GM12878 (cell line): ENCODE measurements at regions not wholly inside any gene's neighbourhood (a gene's known extent, or its start where the extent isn't known, plus 50 kb on each side); places are given as distances from the start of the nearest gene placed in this dataset.

Source experiments
- ATAC-seq: fragments of 200-7000 bp; cut with Tn5 transposase; 3 replicates; pipeline ENCODE4 v1.9.1; 2020; ENCODE audit warnings: mild to moderate bottlenecking, moderate library complexity
- BruUV-seq: library from RNA; stranded (reverse); fragments of 400-500 nt; replicated peaks from 2 replicates; lab custom pipeline; 2021; lab: Mats Ljungman, UMichigan
- CTCF ChIA-PET: fragments of 300-600 bp; sonication (Branson Sonifier 250); formaldehyde crosslinking; extraction: SDS; loops from one replicate; lab custom pipeline; 2021; ENCODE audit warnings: inconsistent platforms; lab: Yijun Ruan, JAX
- POLR2A ChIA-PET: fragments of 350-600 bp; formaldehyde crosslinking; extraction: SDS; loops from one replicate; lab custom pipeline; 2021; ENCODE audit warnings: inconsistent platforms; lab: Charles Lee
- RAD21 ChIA-PET: fragments of 300-600 bp; sonication (Branson Sonifier 250); formaldehyde crosslinking; loops from one replicate; lab custom pipeline; 2023; ENCODE audit warnings: antibody characterized with exemption; ENCODE audit not compliant: unreplicated experiment; lab: Charles Lee
- SMC1A ChIA-PET: fragments of 300-600 bp; sonication (Branson Sonifier 250); formaldehyde crosslinking; loops from one replicate; lab custom pipeline; 2023; ENCODE audit not compliant: unreplicated experiment, uncharacterized antibody; lab: Charles Lee
- DNase-seq: peaks from one replicate; pipeline ENCODE4 v3.0.0-alpha.2; 2011; ENCODE audit warnings: low read depth, low spot score
- FAIRE-seq: peaks from 3 replicates; lab custom pipeline; 2011; peaks lifted over from hg19 to GRCh38; lab: Jason Lieb, UNC
- H2AFZ ChIP-seq: 2 replicates; pipeline ENCODE4 v1.6.0; 2011; ENCODE audit warnings: low read depth, low read length, control low read depth; ENCODE audit not compliant: control insufficient read depth
- H3K27ac ChIP-seq: 2 replicates; pipeline ENCODE4 v1.5.1; 2011; ENCODE audit warnings: control low read depth; ENCODE audit not compliant: control insufficient read depth, insufficient read depth
- H3K27me3 ChIP-seq, 2 experiments: replicated peaks in 1 of 2; 2 replicates each; pipeline versions ENCODE4 v1.6.0 to v1.6.1; 2011; ENCODE audit warnings: low read length in 1 of 2; ENCODE audit not compliant: control insufficient read depth in 2 of 2, insufficient read depth in 2 of 2
- H3K36me3 ChIP-seq, 2 experiments: 2 replicates each; pipeline ENCODE4 v1.5.1; 2011; ENCODE audit warnings: low read length in 1 of 2; ENCODE audit not compliant: control insufficient read depth in 2 of 2, insufficient read depth in 2 of 2
- H3K4me1 ChIP-seq: 2 replicates; pipeline ENCODE4 v1.6.1; 2011; ENCODE audit warnings: mild to moderate bottlenecking, low read length, moderate library complexity, mixed read lengths; ENCODE audit not compliant: control insufficient read depth, insufficient read depth
- H3K4me2 ChIP-seq: 2 replicates; pipeline ENCODE4 v1.6.0; 2011; ENCODE audit warnings: control low read depth; ENCODE audit not compliant: control insufficient read depth, insufficient read depth
- H3K4me3 ChIP-seq: fragments of 200-600 bp; sonication (generic); 2 replicates; pipeline ENCODE4 v1.5.1; 2016
- H3K79me2 ChIP-seq: 2 replicates; pipeline ENCODE4 v1.6.0; 2011; ENCODE audit warnings: low read length; ENCODE audit not compliant: control insufficient read depth, insufficient read depth
- H3K9ac ChIP-seq: 2 replicates; pipeline ENCODE4 v1.8.0; 2011; ENCODE audit warnings: low read length, control low read depth, mixed read lengths; ENCODE audit not compliant: control insufficient read depth, insufficient read depth
- H3K9me3 ChIP-seq: replicated peaks from 3 replicates; pipeline ENCODE4 v1.5.1; 2011; ENCODE audit warnings: mild to moderate bottlenecking, low read length; ENCODE audit not compliant: control insufficient read depth, insufficient read depth
- H4K20me1 ChIP-seq: 2 replicates; pipeline ENCODE4 v1.6.0; 2011; ENCODE audit not compliant: control insufficient read depth, insufficient read depth
- EP300 ChIP-seq, 2 experiments: fragments of 150-350 bp in 1 of 2; IDR thresholded peaks; 2 replicates each; pipeline ENCODE4 v1.6.1; 2011 to 2012; ENCODE audit warnings: low read depth in 2 of 2, low read length in 2 of 2, borderline replicate concordance in 1 of 2, improper control_type of control experiment in 1 of 2, inconsistent platforms in 1 of 2; ENCODE audit not compliant: control insufficient read depth in 1 of 2
- ESRRA ChIP-seq: IDR thresholded peaks from 2 replicates; pipeline ENCODE4 v1.6.1; 2012; ENCODE audit warnings: mild to moderate bottlenecking, low read length, improper control_type of control experiment
- KLF5 ChIP-seq: fragments of 450-650 bp; IDR thresholded peaks from 2 replicates; pipeline ENCODE4 v1.6.1; 2014; ENCODE audit warnings: mild to moderate bottlenecking; ENCODE audit not compliant: partially characterized antibody
- NBN ChIP-seq: fragments of 450-650 bp; IDR thresholded peaks from 2 replicates; pipeline ENCODE4 v1.6.1; 2016
- NFYA ChIP-seq: IDR thresholded peaks from 2 replicates; pipeline ENCODE4 v1.6.1; 2011; ENCODE audit warnings: low read depth, mild to moderate bottlenecking, low read length, improper control_type of control experiment, borderline replicate concordance
- NR2C1 ChIP-seq: fragments of 450-650 bp; IDR thresholded peaks from 2 replicates; pipeline ENCODE4 v1.6.1; 2017; ENCODE audit warnings: antibody characterized with exemption, mild to moderate bottlenecking, moderate library complexity
- NRF1 ChIP-seq: conservative IDR thresholded peaks from 2 replicates; pipeline ENCODE4 v1.6.1; 2011; ENCODE audit warnings: mild to moderate bottlenecking, low read depth, low read length, improper control_type of control experiment
- POLR2A ChIP-seq: IDR thresholded peaks from 2 replicates; pipeline ENCODE4 v1.6.1; 2011; ENCODE audit warnings: low read depth, mild to moderate bottlenecking, low read length
- TAF1 ChIP-seq: IDR thresholded peaks from 2 replicates; pipeline ENCODE4 v1.6.1; 2011; ENCODE audit warnings: mild to moderate bottlenecking, low read depth, low read length, borderline replicate concordance
- TCF7 ChIP-seq: IDR thresholded peaks from 2 replicates; pipeline ENCODE4 v1.6.1; 2014; ENCODE audit warnings: antibody characterized with exemption, borderline replicate concordance
- WGBS: methylation state at CpG from one replicate; pipeline ENCODE4 v1.1.6; 2016; ENCODE audit warnings: low lambda C conversion rate; ENCODE audit not compliant: insufficient replicate concordance, insufficient coverage; ENCODE audit errors: missing lambda C conversion rate; 5-methylcytosine and 5-hydroxymethylcytosine counted together
- in situ Hi-C: fragments of 300-500 bp; cut with MboI; formaldehyde crosslinking; loops from 9 replicates; pipeline ENCODE4 v1.14.3; 2018; ENCODE audit warnings: mixed read lengths
- intact Hi-C: fragments of 100-400 bp; cut with micrococcal nuclease; formaldehyde crosslinking; loops from one replicate; pipeline ENCODE4 v1.14.2; 2022; ENCODE audit not compliant: unreplicated experiment

GRCh38 chr7:106448346-106448991 is 163.7 kb upstream of the NAMPT start:
- Histone ChIP-seq H3K9me3 (no peaks in the 10 kb centered on the region; the same call in 1 of the 3 replicates), H3K27ac (no peak overlapping the region), H3K36me3 (no peaks in the 10 kb centered on the region), H3K27me3 (no peaks in the 10 kb centered on the region), H3K4me2 (no peak overlapping the region), H3K9ac (no peak overlapping the region), H2AFZ (no peak overlapping the region; the same call in 1 of the 2 replicates), H3K4me1 (no peaks in the 10 kb centered on the region), H4K20me1 (no peaks in the 10 kb centered on the region), H3K4me3 (no peak overlapping the region), H3K79me2 (no peaks in the 10 kb centered on the region)
- BruUV-seq = no TSS peak
- DNase-seq (no peak), ATAC-seq (no peak), FAIRE-seq (no peak)
- SMC1A ChIA-PET = interaction anchor here (0.9 to 3.5 kb wide), 7 partner anchors 10 to 273 kb away, joined by 3 to 20 read pairs (median 4); no protein-coding TSS in a partner anchor
- RAD21 ChIA-PET = interaction anchor here (0.8 to 1.8 kb wide), 2 partner anchors 270 to 272 kb away, joined by 3 to 4 read pairs; no protein-coding TSS in a partner anchor
- in situ Hi-C loops = no loop called here
- CTCF ChIA-PET = interaction anchor here (0.9 to 3.2 kb wide), 6 partner anchors 10 to 274 kb away, joined by 3 to 16 read pairs (median 4); no protein-coding TSS in a partner anchor
- intact Hi-C loops = no loop called here
- POLR2A ChIA-PET = no interaction called here
- TF ChIP-seq NBN (no peak), NRF1 (no peak), TAF1 (no peak), EP300 (IDR thresholded peaks at IDR 0.05; ENCODE audit: borderline replicate concordance in 1 of 2, control insufficient read depth in 1 of 2, low read depth in 2 of 2, low read length in 2 of 2) (no peak), TCF7 (no peak), ESRRA (no peak), NFYA (no peak), KLF5 (no peak), NR2C1 (no peak), POLR2A (no peak)
- 0% methylated on average over 1 of the region's 1 CpG for WGBS
